Keratinocyte (primary cell): ENCODE measurements at regions not wholly inside any gene's neighbourhood (a gene's known extent, or its start where the extent isn't known, plus 50 kb on each side); places are given as distances from the start of the nearest gene placed in this dataset.

ENCODE experiments used
- DNase-seq: peaks from one replicate; pipeline ENCODE4 v3.0.0-alpha.2; 2011; ENCODE audit warnings: low read depth, missing footprints, low spot score
- FAIRE-seq: peaks from 2 replicates; lab custom pipeline; 2011; peaks lifted over from hg19 to GRCh38; lab: Jason Lieb, UNC
- H2AFZ ChIP-seq: 2 replicates; pipeline ENCODE4 v1.6.0; 2012; ENCODE audit warnings: low read length, control low read depth, inconsistent platforms; ENCODE audit not compliant: control insufficient read depth
- H3K27ac ChIP-seq: 2 replicates; pipeline ENCODE4 v1.5.1; 2011; ENCODE audit warnings: low read length; ENCODE audit not compliant: control insufficient read depth, insufficient read depth
- H3K27me3 ChIP-seq: 3 replicates; pipeline ENCODE4 v1.6.0; 2011; ENCODE audit warnings: low read length; ENCODE audit not compliant: control insufficient read depth, insufficient read depth; ENCODE audit errors: extremely low read depth
- H3K36me3 ChIP-seq, 2 experiments: 2 replicates in 1 of 2; 3 replicates in 1 of 2; pipeline ENCODE4 v1.5.1; 2011; ENCODE audit warnings: low read length in 2 of 2, mild to moderate bottlenecking in 1 of 2; ENCODE audit not compliant: control insufficient read depth in 2 of 2, insufficient read depth in 2 of 2; ENCODE audit errors: extremely low read depth in 1 of 2
- H3K4me1 ChIP-seq: 3 replicates; pipeline ENCODE4 v1.5.1; 2011; ENCODE audit warnings: low read length; ENCODE audit not compliant: control insufficient read depth, insufficient read depth; ENCODE audit errors: extremely low read depth
- H3K4me2 ChIP-seq: 3 replicates; pipeline ENCODE4 v1.6.0; 2011; ENCODE audit warnings: low read depth, low read length; ENCODE audit not compliant: control insufficient read depth, insufficient read depth; ENCODE audit errors: extremely low read depth
- H3K4me3 ChIP-seq, 3 experiments: fragments of 200-600 bp in 1 of 3; sonication (generic) in 1 of 3; 2 replicates in 2 of 3; 3 replicates in 1 of 3; pipeline ENCODE4 v1.5.1; 2011 to 2016; ENCODE audit warnings: low read length in 3 of 3, mild to moderate bottlenecking in 3 of 3, control low read depth in 2 of 3, inconsistent platforms in 1 of 3, low read depth in 1 of 3, mixed read lengths in 1 of 3, mixed run types in 1 of 3, moderate library complexity in 1 of 3; ENCODE audit not compliant: control insufficient read depth in 2 of 3, insufficient read depth in 2 of 3; ENCODE audit errors: extremely low read depth in 1 of 3
- H3K79me2 ChIP-seq: 2 replicates; pipeline ENCODE4 v1.6.0; 2012; ENCODE audit warnings: low read length; ENCODE audit not compliant: control insufficient read depth, insufficient read depth
- H3K9ac ChIP-seq: 3 replicates; pipeline ENCODE4 v1.6.0; 2011; ENCODE audit warnings: low read length; ENCODE audit not compliant: control insufficient read depth, insufficient read depth; ENCODE audit errors: extremely low read depth
- H3K9me1 ChIP-seq: 3 replicates; pipeline ENCODE4 v1.6.0; 2011; ENCODE audit warnings: low read length; ENCODE audit not compliant: control insufficient read depth, insufficient read depth; ENCODE audit errors: extremely low read depth
- H3K9me3 ChIP-seq: 2 replicates; pipeline ENCODE4 v1.5.1; 2012; ENCODE audit warnings: low read depth, low read length; ENCODE audit not compliant: control insufficient read depth
- H4K20me1 ChIP-seq: 3 replicates; pipeline ENCODE4 v1.6.0; 2011; ENCODE audit warnings: low read length; ENCODE audit not compliant: control insufficient read depth, insufficient read depth; ENCODE audit errors: extremely low read depth
- CTCF ChIP-seq, 3 experiments: IDR thresholded peaks in 1 of 3; conservative IDR thresholded peaks in 1 of 3; optimal IDR thresholded peaks in 1 of 3; 2 replicates in 2 of 3; 3 replicates in 1 of 3; pipeline versions ENCODE3 to v1.5.1; 2011; ENCODE audit warnings: low read length in 3 of 3, mild to moderate bottlenecking in 3 of 3, moderate library complexity in 2 of 3, control low read depth in 1 of 3, inconsistent platforms in 1 of 3; ENCODE audit not compliant: insufficient read depth in 2 of 3; ENCODE audit errors: extremely low read depth in 1 of 3
- EZH2 ChIP-seq: IDR thresholded peaks from one replicate; pipeline ENCODE4 v1.6.1; 2012; ENCODE audit warnings: inconsistent platforms, mild to moderate bottlenecking, low read length, moderate library complexity
- dilution Hi-C: fragments of 300-500 bp; cut with MboI; formaldehyde crosslinking; loops from one replicate; pipeline ENCODE4 v1.7.0; 2020; ENCODE audit warnings: low sequenced_read_pairs; ENCODE audit not compliant: extremely low pct_ligation_motif_present

DNA sequence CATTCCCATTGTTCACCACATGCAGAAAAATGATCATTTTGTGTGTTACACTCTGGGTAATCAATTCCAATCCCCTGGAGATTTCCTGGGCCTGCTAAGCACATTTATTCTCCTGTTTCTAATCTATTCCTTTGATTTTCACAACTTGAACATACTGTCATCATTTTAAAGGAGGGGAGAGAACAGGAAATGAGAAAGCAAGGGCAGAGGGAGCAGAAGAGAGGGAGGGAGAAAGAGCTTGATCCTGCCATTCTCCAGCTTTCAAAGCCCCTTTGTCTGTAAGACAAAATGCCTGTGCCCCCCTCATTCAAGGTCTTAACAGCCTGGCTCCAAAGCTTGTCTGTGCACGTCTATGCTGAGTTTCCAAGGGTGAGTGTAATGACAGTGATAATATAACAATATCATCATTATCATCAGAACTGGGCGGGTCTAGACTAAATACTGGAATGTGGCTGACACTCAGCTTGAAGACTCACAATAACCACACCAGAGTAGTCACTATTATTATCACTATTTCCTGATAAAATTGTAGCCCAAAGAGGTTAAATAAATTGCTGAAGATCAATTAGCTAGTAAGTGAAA is 164.4 kb upstream of the KLHL29 start:
- Histone ChIP-seq H3K9me3 (no peaks in the 10 kb centered on the region), H3K9ac (no peak overlapping the region), H3K79me2 (no peaks in the 10 kb centered on the region), H3K36me3 (no peaks in the 10 kb centered on the region), H4K20me1 (no peaks in the 10 kb centered on the region), H3K27ac (no peak overlapping the region), H3K4me3 (no peak overlapping the region), H3K4me1 (peaks cover 9% of the 10 kb centered on the region), H3K4me2 (no peak overlapping the region), H3K27me3 (peaks cover 3% of the 10 kb centered on the region), H2AFZ (peak overlapping the region; percentile 66), H3K9me1 (no peaks in the 10 kb centered on the region)
- no peak for FAIRE-seq
- no peak for TF ChIP-seq CTCF (optimal IDR thresholded peaks at IDR 0.05 in 1 of 3, IDR thresholded peaks at IDR 0.05 in 1 of 3, conservative IDR thresholded peaks at IDR 0.05 in 1 of 3; ENCODE audit: extremely low read depth in 1 of 3, insufficient read depth in 2 of 3, low read length in 3 of 3)
- no peak for TF ChIP-seq EZH2
- dilution Hi-C loops, result no loop called here
- no peak for DNase-seq

GRCh38 chr2:23221236-23221635 is 163.7 kb upstream of the KLHL29 start:
- dilution Hi-C loops, result no loop called here
- FAIRE-seq, result no peak
- H3K27me3 ChIP-seq, result peaks cover 3% of the 10 kb centered on the region
- no peak overlapping the region for H2AFZ ChIP-seq
- no peak overlapping the region for H3K27ac ChIP-seq
- no peak for TF ChIP-seq EZH2
- peaks cover 9% of the 10 kb centered on the region for H3K4me1 ChIP-seq
- H3K9ac ChIP-seq, result no peak overlapping the region
- no peaks in the 10 kb centered on the region for H3K36me3 ChIP-seq
- no peaks in the 10 kb centered on the region for H3K79me2 ChIP-seq
- H3K4me2 ChIP-seq, result no peak overlapping the region
- no peaks in the 10 kb centered on the region for H3K9me1 ChIP-seq
- no peaks in the 10 kb centered on the region for H3K9me3 ChIP-seq
- no peaks in the 10 kb centered on the region for H4K20me1 ChIP-seq
- DNase-seq, result no peak
- H3K4me3 ChIP-seq, result no peak overlapping the region

- Histone ChIP-seq H3K9me1 (no peaks in the 10 kb centered on the region), H4K20me1 (no peaks in the 10 kb centered on the region), H3K79me2 (no peaks in the 10 kb centered on the region), H3K4me2 (no peak overlapping the region), H2AFZ (no peak overlapping the region), H3K4me3 (no peak overlapping the region), H3K36me3 (no peaks in the 10 kb centered on the region), H3K27ac (no peak overlapping the region), H3K4me1 (peaks cover 9% of the 10 kb centered on the region), H3K9me3 (no peaks in the 10 kb centered on the region), H3K27me3 (peaks cover 3% of the 10 kb centered on the region), H3K9ac (no peak overlapping the region)
- DNase-seq (no peak), FAIRE-seq (no peak)
- dilution Hi-C loops, result no loop called here
- TF ChIP-seq CTCF (optimal IDR thresholded peaks at IDR 0.05 in 1 of 3, IDR thresholded peaks at IDR 0.05 in 1 of 3, conservative IDR thresholded peaks at IDR 0.05 in 1 of 3; ENCODE audit: extremely low read depth in 1 of 3, insufficient read depth in 2 of 3, low read length in 3 of 3) (no peak), EZH2 (no peak)
These were observed 163.1 kb upstream of the KLHL29 start for GRCh38 chr2:23221901-23222300.
